ENCODE measurements at regions not wholly inside any gene's neighbourhood (a gene's known extent, or its start where the extent isn't known, plus 50 kb on each side); places are given as distances from the start of the nearest gene placed in this dataset.

DNA sequence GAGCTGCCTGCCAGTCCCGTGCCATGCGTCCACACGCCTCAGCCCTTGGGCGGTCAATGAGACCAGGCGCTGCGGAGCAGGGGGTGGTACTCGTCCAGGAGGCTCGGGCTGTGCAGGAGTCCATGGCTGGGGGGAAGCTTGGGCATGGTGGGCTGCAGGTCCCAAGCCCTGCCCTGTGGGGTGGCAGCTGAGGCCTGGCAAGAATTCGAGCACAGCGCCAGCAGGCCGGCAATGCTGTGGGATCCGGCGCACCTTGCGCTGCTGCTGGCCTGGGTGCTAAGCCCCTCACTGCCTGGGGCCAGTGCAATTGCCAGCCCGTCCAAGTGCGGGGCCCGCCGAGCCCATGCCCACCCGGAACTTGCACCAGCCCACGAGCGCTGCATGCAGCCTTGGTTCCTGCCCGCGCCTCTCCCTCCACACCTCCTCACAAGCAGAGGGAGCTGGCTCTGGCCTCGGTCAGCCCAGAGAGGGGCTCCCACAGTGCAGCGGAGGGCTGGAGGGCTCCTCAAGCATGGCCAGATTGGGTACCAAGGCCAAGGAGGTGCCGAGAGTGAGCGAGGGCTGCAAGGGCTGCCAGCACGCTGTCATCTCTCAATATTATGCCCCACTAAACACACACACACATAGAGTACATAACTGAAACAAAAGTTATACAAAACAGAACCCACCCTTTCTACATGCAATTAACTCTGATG, 307.7 kb downstream of the LMO4 start:
- Mint-ChIP-seq H3K27ac (no peak overlapping the region), H3K4me1 (peaks cover 18% of the 10 kb centered on the region), H3K9me3 (peaks cover 4% of the 10 kb centered on the region), H3K27me3 (no peaks in the 10 kb centered on the region), H3K4me3 (no peak overlapping the region), H3K36me3 (no peaks in the 10 kb centered on the region)
- ATAC-seq, result no peak

- peaks cover 18% of the 10 kb centered on the region for H3K4me1 Mint-ChIP-seq
- H3K36me3 Mint-ChIP-seq, result no peaks in the 10 kb centered on the region
- peak; percentile 8 for ATAC-seq
Measured at GRCh38 chr1:87638636-87639035, 310.0 kb downstream of the LMO4 start.

GRCh38 chr1:87641996-87642395, 313.3 kb downstream of the LMO4 start:
- H3K9me3 Mint-ChIP-seq, result peaks cover 4% of the 10 kb centered on the region
- H3K4me3 Mint-ChIP-seq, result no peak overlapping the region
- peaks cover 18% of the 10 kb centered on the region for H3K4me1 Mint-ChIP-seq
- ATAC-seq, result no peak
- H3K36me3 Mint-ChIP-seq, result no peaks in the 10 kb centered on the region
- no peak overlapping the region for H3K27ac Mint-ChIP-seq
- no peaks in the 10 kb centered on the region for H3K27me3 Mint-ChIP-seq

More at GRCh38 chr1:87638636-87639035, 310.0 kb downstream of the LMO4 start:
- Mint-ChIP-seq H3K4me3 (no peak overlapping the region), H3K27ac (peak overlapping the region; percentile 48), H3K9me3 (peaks cover 4% of the 10 kb centered on the region), H3K27me3 (no peaks in the 10 kb centered on the region)

- Mint-ChIP-seq H3K9me3 (peaks cover 4% of the 10 kb centered on the region), H3K27ac (peak overlapping the region; percentile 12), H3K4me1 (peaks cover 18% of the 10 kb centered on the region), H3K27me3 (no peaks in the 10 kb centered on the region), H3K36me3 (no peaks in the 10 kb centered on the region), H3K4me3 (no peak overlapping the region)
- ATAC-seq, result no peak
Measured at GRCh38 chr1:87642581-87643221, 314.0 kb downstream of the LMO4 start.

- ATAC-seq, result no peak
- Mint-ChIP-seq H3K27me3 (no peaks in the 10 kb centered on the region), H3K9me3 (no peaks in the 10 kb centered on the region), H3K4me3 (no peak overlapping the region), H3K4me1 (peaks cover 4% of the 10 kb centered on the region), H3K36me3 (no peaks in the 10 kb centered on the region), H3K27ac (no peak overlapping the region)
Measured at GRCh38 chr1:87644033-87644578, 315.4 kb downstream of the LMO4 start.

- Mint-ChIP-seq H3K36me3 (no peaks in the 10 kb centered on the region), H3K4me1 (no peaks in the 10 kb centered on the region), H3K27ac (no peak overlapping the region), H3K9me3 (no peaks in the 10 kb centered on the region), H3K27me3 (no peaks in the 10 kb centered on the region), H3K4me3 (no peak overlapping the region)
- ATAC-seq, result no peak
Measured at GRCh38 chr1:87644579-87645190, 316.0 kb downstream of the LMO4 start.

DNA sequence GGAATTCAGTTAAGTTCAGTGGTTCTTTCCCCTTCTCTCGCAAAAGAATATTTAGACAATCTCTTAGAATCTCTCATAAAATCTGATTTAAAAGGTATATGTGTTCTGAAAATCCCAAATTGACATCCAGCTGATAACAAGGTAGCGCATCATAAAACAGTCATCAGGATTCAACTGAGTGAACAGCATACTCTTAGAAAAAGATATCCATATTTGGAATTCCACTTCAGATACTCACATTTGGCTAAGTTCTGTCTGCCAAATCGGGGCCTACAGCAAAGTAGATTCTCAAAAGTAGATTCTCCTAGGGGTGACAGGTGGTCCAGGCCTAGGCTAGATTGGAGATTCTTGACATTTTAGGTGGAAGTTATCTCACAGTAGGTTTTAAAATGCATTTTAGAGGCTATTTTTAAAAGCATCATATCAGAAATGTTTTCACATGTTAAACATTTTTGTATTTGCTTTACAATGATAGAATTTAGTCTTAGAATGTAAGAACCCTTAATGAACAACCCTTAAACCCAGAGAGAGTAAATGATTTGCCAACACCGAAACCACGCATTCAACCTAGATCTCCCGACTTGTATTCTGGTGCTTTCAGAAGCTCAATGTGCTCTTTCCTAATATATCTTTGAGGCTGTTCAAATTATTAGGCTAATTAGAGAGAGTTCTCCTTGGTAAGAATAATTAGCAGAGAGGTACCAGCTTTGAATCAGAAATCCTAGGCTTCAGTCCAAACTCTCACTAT, 318.9 kb downstream of the LMO4 start:
- Mint-ChIP-seq H3K9me3 (no peaks in the 10 kb centered on the region), H3K27ac (no peak overlapping the region), H3K27me3 (no peaks in the 10 kb centered on the region), H3K4me1 (no peaks in the 10 kb centered on the region), H3K4me3 (no peak overlapping the region), H3K36me3 (no peaks in the 10 kb centered on the region)
- ATAC-seq, result no peak

GRCh38 chr1:87648323-87649119, 319.8 kb downstream of the LMO4 start:
- Mint-ChIP-seq H3K4me3 (no peak overlapping the region), H3K27me3 (no peaks in the 10 kb centered on the region), H3K9me3 (no peaks in the 10 kb centered on the region), H3K36me3 (no peaks in the 10 kb centered on the region), H3K27ac (no peak overlapping the region), H3K4me1 (no peaks in the 10 kb centered on the region)
- no peak for ATAC-seq

DNA sequence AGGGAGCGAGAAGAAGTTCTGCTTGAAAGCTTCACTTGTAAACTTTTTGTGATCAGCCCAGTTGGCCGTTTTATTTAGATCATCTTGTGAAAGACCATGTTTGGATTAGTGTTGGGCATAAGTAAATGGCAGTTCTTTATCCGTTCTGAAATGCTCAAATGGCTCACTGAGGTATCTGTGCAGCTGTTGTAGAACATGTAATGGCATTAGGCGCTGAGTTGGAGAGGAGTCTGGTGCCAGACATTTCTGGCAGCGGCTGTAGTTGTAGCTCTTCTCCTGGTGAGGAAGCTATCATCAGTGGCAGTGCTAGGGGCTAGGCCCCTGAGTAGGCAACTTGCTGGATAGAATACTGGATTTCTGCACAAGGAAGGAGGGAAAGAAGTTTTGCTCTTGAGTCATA, 321.6 kb downstream of the LMO4 start:
- Mint-ChIP-seq H3K9me3 (no peaks in the 10 kb centered on the region), H3K27me3 (no peaks in the 10 kb centered on the region), H3K27ac (no peak overlapping the region)

DNA sequence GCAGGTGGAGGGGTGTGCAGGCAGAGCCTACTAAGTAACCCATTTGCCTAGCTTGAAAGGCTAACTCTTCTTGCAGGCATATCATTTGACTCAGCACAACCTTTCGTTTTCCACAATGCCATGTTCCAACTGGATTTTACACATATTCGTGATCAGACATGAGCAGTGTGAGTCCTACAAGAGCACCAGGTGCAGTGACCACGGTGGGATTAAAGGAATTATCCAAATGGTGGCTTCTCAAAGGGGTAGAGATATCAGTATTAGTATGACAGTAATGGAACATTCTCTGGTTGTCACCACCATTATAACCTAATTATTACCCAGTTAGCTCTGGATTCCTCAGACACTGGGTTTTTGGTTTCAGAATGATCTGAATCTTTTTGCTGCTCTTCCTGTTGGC, 323.5 kb downstream of the LMO4 start:
- Mint-ChIP-seq H3K4me1 (peaks cover 6% of the 10 kb centered on the region), H3K27me3 (no peaks in the 10 kb centered on the region), H3K27ac (no peak overlapping the region), H3K36me3 (no peaks in the 10 kb centered on the region), H3K4me3 (no peak overlapping the region), H3K9me3 (no peaks in the 10 kb centered on the region)
- no peak for ATAC-seq

More for the DNA sequence above, 321.6 kb downstream of the LMO4 start:
- Mint-ChIP-seq H3K36me3 (no peaks in the 10 kb centered on the region), H3K4me3 (no peak overlapping the region), H3K4me1 (peaks cover 6% of the 10 kb centered on the region)
- ATAC-seq, result no peak

DNA sequence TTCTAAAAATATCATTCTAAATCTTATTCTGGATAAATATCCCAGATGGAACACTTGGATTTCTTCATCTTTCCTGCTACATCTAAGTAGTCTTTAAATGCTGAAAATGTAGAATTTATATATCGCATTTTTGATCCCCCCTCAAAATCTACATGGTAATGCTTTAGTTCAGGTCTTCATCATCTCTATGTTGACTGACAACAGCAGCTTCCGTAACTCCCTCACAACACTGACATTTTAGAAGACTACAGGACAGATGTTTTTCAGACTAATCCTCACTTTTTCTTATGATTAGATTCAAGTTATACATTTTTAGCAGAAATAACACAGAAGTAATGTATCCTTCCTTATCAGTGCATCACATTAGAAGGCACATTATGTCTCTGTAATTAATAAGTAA, 336.5 kb downstream of the LMO4 start:
- H3K27ac Mint-ChIP-seq, result no peak overlapping the region
- peaks cover 11% of the 10 kb centered on the region for H3K9me3 Mint-ChIP-seq
- no peaks in the 10 kb centered on the region for H3K4me1 Mint-ChIP-seq
- peaks cover 7% of the 10 kb centered on the region for H3K36me3 Mint-ChIP-seq
- no peaks in the 10 kb centered on the region for H3K27me3 Mint-ChIP-seq
- no peak for ATAC-seq
- H3K4me3 Mint-ChIP-seq, result no peak overlapping the region

DNA sequence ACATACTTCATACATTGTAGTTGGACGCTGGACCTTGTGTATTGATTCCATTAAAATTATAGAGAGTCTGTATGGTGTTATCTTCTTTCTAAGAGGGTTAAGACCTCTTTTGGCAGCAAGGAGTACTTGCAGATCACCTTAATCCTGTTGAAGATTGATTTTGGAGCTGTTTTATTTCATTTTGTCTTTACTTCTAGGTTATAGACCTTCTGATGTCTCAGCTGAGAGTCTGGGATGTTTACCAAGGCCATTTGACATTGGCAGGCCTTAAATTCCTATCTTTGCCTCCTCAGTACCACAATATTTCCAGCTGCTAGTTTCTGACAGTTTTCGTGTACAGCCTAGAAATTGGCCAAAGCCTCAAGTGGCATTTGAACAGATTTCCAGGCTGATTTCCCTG, 338.0 kb downstream of the LMO4 start:
- Mint-ChIP-seq H3K4me1 (no peaks in the 10 kb centered on the region), H3K27ac (no peak overlapping the region), H3K36me3 (no peaks in the 10 kb centered on the region), H3K9me3 (peaks cover 6% of the 10 kb centered on the region), H3K27me3 (peaks cover 2% of the 10 kb centered on the region), H3K4me3 (no peak overlapping the region)
- ATAC-seq, result no peak

- no peak for ATAC-seq
- Mint-ChIP-seq H3K36me3 (no peaks in the 10 kb centered on the region), H3K4me3 (no peak overlapping the region), H3K27ac (no peak overlapping the region), H3K9me3 (peaks cover 6% of the 10 kb centered on the region), H3K27me3 (peaks cover 9% of the 10 kb centered on the region), H3K4me1 (no peaks in the 10 kb centered on the region)
Measured at GRCh38 chr1:87669674-87670073, 341.0 kb downstream of the LMO4 start.

GRCh38 chr1:87673309-87673708, 344.6 kb downstream of the LMO4 start:
- Mint-ChIP-seq H3K27ac (no peak overlapping the region), H3K4me1 (no peaks in the 10 kb centered on the region), H3K9me3 (peaks cover 3% of the 10 kb centered on the region), H3K27me3 (peaks cover 9% of the 10 kb centered on the region), H3K4me3 (no peak overlapping the region), H3K36me3 (no peaks in the 10 kb centered on the region)
- ATAC-seq, result no peak
